ENCODE measurements at regions not wholly inside any gene's neighbourhood (a gene's known extent, or its start where the extent isn't known, plus 50 kb on each side); places are given as distances from the start of the nearest gene placed in this dataset.

DNA sequence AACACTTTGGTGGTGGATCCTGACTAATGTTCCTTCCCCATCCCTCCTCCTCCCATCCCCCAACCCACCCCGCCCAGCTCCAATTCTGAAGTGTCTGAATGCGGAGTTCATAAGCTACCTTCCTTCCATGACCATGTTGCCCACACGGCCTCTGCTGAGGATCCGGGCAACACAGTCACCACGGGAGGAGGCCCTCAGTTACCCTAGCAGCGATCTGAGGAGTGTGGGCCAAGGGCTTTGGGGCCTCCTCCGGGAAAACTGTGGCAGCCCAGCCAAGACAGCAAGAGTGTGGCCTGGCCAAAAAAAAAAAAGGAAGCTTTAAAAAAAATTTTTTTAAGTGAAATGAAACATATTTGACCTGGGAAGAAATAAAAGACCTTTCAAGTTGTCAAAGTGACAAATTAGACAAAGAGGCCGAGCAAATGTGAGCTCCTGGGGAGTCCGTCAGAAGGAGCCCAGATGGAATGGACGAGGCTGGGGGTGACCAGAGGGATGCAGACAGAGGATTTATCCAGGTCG lies 169.0 kb upstream of the PKDCC start:
- TF ChIP-seq, protein P1, sequence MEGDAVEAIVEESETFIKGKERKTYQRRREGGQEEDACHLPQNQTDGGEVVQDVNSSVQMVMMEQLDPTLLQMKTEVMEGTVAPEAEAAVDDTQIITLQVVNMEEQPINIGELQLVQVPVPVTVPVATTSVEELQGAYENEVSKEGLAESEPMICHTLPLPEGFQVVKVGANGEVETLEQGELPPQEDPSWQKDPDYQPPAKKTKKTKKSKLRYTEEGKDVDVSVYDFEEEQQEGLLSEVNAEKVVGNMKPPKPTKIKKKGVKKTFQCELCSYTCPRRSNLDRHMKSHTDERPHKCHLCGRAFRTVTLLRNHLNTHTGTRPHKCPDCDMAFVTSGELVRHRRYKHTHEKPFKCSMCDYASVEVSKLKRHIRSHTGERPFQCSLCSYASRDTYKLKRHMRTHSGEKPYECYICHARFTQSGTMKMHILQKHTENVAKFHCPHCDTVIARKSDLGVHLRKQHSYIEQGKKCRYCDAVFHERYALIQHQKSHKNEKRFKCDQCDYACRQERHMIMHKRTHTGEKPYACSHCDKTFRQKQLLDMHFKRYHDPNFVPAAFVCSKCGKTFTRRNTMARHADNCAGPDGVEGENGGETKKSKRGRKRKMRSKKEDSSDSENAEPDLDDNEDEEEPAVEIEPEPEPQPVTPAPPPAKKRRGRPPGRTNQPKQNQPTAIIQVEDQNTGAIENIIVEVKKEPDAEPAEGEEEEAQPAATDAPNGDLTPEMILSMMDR (IDR thresholded peaks at IDR 0.05): no peak
- TF ChIP-seq EZH2phosphoT487 (IDR thresholded peaks at IDR 0.05): no peak
- no peak for TF ChIP-seq EZH2 (IDR thresholded peaks at IDR 0.05)

Measured in neural progenitor cell (in vitro differentiated cells).